Stimulated activated CD4-positive, alpha-beta T cell treated with anti-CD3 and anti-CD28 coated beads, Interleukin-15, amount 100 ng/mL, for 48 hours (primary cell): ENCODE measurements at regions not wholly inside any gene's neighbourhood (a gene's known extent, or its start where the extent isn't known, plus 50 kb on each side); places are given as distances from the start of the nearest gene placed in this dataset.
"Not testable (repeated sequence)": the region's sequence is repeated elsewhere in the genome, so short reads cannot be mapped to it uniquely, and the experiment has no call there.

Experiments
- DNase-seq, 2 donors: peaks; one replicate each; pipeline ENCODE4 v3.0.0-alpha.2; 2020; ENCODE audit warnings: low read depth in 2 of 2

GRCh38 chr1:104019675-104020049 is 270.0 kb downstream of the AMY1C start:
- no peak for DNase-seq

- no peak for DNase-seq
These were observed 278.8 kb downstream of the AMY1C start for GRCh38 chr1:104028416-104029035.

GRCh38 chr1:104029456-104029970 is 279.8 kb downstream of the AMY1C start:
- DNase-seq: no peak

- no peak for DNase-seq
These were observed 307.1 kb downstream of the AMY1C start for GRCh38 chr1:104056786-104057185.

- not testable (repeated sequence) for DNase-seq
These were observed 307.7 kb downstream of the AMY1C start for GRCh38 chr1:104057219-104057898.

GRCh38 chr1:104061637-104062036 is 311.9 kb downstream of the AMY1C start:
- not testable (repeated sequence) for DNase-seq

- DNase-seq: no peak
These were observed 314.7 kb downstream of the AMY1C start for GRCh38 chr1:104064399-104064798.

GRCh38 chr1:104072915-104073371 is 323.2 kb downstream of the AMY1C start:
- DNase-seq: no peak

- DNase-seq: no peak
These were observed 323.8 kb downstream of the AMY1C start for GRCh38 chr1:104073463-104073902.

GRCh38 chr1:104082221-104082620 is 332.5 kb downstream of the AMY1C start:
- no peak for DNase-seq

GRCh38 chr1:104084380-104084779 is 334.7 kb downstream of the AMY1C start:
- no peak for DNase-seq

- no peak for DNase-seq
These were observed 343.0 kb downstream of the AMY1C start for GRCh38 chr1:104092698-104093097.

- DNase-seq: no peak
These were observed 349.1 kb downstream of the AMY1C start for GRCh38 chr1:104098837-104099236.

- DNase-seq: no peak
These were observed 350.4 kb downstream of the AMY1C start for GRCh38 chr1:104100115-104100514.

GRCh38 chr1:104105465-104105864 is 355.8 kb downstream of the AMY1C start:
- no peak for DNase-seq

- DNase-seq: no peak
These were observed 370.8 kb downstream of the AMY1C start for GRCh38 chr1:104120525-104120924.

GRCh38 chr1:104121271-104121670 is 371.6 kb downstream of the AMY1C start:
- no peak for DNase-seq

GRCh38 chr1:104125266-104125665 is 375.6 kb downstream of the AMY1C start:
- DNase-seq: no peak

- no peak for DNase-seq
These were observed 376.3 kb downstream of the AMY1C start for GRCh38 chr1:104125970-104126369.

GRCh38 chr1:104132382-104132973 is 382.8 kb downstream of the AMY1C start:
- DNase-seq: no peak

GRCh38 chr1:104135036-104135435 is 385.3 kb downstream of the AMY1C start:
- DNase-seq: not testable (repeated sequence)

- no peak for DNase-seq
These were observed 386.9 kb downstream of the AMY1C start for GRCh38 chr1:104136621-104137020.

GRCh38 chr1:104156738-104157137 is 407.0 kb downstream of the AMY1C start:
- DNase-seq: no peak
